GF-D8 (cell line): ENCODE measurements at regions not wholly inside any gene's neighbourhood (a gene's known extent, or its start where the extent isn't known, plus 50 kb on each side); places are given as distances from the start of the nearest gene placed in this dataset.
"Not testable (repeated sequence)": the region's sequence is repeated elsewhere in the genome, so short reads cannot be mapped to it uniquely, and the experiment has no call there.

Experiments used
- DNase-seq: peaks from one replicate; lab custom pipeline; 2025; lab: John Stamatoyannopoulos, UW

DNA sequence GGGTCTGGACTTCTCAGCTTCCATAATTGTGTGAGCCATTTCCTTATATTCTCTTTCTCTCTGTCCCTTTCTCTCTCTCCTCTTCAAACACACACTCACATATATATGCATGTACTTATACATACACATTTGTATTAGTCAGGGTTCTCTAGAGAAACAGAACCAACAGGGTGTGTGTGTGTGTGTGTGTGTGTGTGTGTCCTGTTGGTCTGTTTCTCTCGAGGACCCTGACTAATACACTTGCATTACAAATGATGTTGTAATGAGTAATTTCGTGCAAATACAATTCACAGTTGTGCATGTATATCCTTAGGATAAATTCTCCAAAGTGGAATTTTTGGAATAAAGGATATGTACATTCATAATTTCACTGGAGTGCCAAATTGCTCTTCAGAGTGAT lies 115.3 kb downstream of the NPIPB5 start:
- DNase-seq = no peak

DNA sequence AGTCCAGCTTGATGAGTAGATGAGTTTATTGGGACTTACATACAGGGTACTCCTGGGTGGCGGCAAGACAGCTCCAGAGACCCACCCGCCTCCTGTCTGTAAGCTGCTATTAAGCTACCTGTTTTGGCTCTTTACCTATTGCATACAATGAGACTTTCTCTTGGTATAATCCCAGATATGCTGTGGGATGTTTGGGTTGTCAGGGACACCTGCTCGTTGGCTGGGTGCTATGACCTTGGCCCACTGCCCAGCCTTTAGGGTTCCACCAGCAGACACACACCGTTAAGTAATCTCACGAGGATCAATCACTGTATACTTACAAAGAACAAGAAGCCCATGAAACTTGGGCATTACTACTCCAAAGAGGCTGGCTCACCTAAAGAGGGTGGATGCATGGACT lies 116.4 kb downstream of the NPIPB5 start:
- no peak for DNase-seq

DNA sequence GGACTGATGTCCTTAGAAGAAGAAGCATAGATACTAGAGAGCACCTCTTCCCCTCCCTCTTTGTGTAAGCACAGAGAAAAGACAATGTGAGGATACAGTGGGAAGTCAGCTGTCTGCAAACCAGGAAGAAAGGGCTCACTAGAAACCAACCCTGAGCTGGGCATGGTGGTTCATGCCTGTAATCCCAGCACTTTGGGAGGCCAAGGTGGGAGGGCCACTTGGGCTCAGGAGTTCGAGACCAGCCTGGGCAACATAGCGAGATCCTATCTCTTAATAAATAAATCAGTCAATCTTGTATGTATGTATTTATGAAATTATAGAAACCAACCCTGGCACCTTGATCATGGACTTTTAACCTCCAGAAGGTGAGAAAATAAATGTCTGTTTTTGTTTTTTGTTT lies 118.3 kb downstream of the NPIPB5 start:
- DNase-seq = no peak

DNA sequence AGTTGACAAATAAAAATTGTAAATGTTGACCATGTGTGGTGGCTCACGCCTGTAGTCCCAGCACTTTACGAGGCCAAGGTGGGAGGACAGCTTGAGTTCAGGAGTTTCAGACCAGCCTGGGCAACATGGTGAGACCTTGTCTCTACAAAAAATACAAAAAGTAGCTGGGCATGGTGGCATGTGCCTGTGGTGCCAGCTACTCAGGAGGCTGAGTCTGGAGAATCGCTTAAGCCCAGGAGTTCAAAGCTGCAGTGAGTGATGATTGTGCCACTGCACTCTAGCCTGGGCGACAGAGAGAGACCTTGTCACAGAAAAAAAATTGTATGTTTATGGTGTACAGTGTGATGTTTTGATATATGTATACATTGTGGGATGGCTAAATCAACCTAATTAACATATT lies 119.6 kb downstream of the NPIPB5 start:
- no peak for DNase-seq

DNA sequence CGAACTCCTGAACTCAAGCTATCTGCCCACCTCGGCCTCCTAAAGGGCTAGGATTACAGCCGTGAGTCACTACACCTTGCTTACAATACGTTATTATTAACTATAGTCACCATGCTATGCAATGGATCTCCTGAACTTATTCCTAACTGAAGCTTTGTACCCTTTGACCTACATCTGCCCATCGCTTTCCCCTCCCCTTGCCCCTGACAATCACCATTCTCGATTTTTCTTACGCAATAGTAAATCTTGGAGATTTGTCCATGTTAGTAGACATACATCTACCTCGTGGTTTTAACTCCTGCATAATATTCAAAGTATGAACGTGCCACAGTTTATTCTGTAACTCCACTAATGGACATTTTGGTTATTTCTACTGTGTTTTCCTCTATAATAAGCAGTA lies 120.6 kb downstream of the NPIPB5 start:
- DNase-seq = no peak

DNA sequence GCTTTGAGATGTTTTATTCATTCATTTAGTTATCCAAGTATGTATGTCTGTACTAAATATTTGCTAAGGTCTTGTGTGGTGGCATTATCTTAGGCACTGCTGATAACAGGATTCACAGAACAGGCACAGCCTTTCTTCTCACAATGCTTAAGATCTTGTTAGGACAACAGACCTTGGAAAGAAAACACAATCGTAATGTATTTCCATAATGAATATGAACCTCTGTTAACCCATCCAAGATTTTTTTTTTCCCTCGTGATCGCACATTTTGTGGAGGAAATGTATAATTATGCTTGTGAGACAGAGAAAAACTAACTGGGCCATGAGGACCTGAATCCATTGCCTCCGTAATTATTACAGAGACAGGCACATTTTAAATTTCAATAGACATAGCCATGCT lies 121.9 kb downstream of the NPIPB5 start:
- DNase-seq = no peak

DNA sequence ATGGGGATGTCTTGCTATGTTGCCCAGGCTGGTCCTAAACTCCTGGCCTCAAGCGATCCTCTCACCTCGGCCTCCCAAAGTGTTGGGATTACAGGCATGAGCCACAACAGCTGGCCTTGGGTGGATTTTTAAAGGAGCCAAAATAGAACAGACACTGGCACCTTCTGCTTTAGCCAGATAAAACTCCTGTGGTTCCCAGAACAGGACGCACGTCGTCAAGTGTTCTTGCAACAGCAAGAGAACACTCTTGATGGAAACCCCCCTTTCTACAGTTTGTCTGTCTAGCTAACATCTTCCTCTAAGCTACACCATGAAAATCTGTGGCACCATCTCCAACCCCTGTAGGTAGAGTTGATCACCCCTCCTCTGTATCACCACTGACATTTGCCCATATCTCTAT lies 122.6 kb downstream of the NPIPB5 start:
- no peak for DNase-seq

DNA sequence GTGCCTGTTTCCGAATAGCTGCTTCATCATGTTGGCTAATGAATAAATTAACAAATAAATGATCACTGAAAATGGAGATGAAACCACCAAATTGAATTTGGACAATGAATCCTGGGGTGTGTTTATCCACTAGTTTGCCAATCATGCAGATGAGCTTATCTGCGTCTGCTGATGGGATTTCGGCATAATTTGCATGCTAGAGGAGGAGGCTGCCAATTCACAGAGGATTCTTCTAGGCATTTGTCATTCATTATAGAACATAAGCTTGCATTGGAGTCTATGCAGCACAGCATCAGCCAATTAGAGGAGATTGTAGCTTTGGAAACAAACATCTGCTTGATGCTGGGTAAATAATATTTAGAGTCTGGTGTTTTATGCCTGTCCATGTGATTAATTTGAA lies 123.1 kb downstream of the NPIPB5 start:
- no peak for DNase-seq

DNA sequence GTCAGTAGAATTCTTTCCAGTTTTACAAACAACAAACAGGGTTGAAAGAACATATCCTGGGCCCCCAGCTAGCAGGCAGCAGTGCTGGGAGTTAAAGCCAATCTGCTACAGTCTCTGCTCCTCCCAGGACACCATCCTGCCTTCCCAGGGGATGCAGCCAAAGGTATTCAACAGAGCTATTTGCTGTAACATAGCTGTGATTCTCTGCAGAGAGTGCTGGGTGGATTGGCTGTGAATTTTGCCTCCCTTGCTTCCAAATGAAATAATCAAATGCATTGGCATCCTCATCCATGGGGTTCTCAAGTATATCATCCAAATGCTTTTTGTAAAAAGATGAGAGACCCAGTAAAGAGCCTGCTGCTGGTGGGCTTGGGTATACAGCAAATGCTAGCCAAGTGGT lies 124.3 kb downstream of the NPIPB5 start:
- no peak for DNase-seq

DNA sequence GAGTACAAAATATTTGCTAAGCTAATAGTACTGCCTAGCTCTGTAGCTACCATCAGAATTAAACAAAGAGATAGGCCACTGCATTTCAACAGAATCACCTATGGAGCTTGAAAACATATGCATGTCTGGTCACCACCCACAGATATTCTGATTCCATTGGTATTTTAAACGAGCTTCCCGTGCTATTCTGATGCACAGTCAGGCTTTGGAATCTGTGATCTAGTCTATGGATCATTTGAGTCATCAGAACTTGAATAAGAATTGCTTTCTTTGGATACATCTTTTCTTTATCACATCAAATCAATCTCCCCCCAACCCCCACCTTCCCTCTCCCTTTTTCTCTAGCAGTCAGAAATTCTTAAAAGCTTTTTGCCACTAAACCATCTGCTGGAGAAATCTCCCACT lies 124.7 kb downstream of the NPIPB5 start:
- DNase-seq = no peak

DNA sequence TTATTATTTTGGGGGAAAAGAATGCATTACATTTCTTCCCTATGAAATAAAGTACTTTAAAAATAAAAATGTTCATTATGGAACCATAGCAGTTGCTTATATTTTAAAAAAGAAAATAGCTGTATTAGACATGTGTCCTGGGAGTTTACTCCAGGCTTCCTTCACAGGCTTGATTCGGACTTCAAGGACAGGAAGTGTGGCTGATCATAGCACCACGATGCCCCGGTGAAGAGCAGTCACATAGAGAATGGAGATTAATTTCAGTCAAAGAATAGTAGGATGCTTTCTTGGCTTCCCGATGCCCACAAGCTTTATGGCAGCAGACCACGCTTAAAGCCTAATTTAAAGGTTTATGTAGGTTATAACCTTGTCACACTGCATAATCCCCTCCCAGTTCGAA lies 125.1 kb downstream of the NPIPB5 start:
- no peak for DNase-seq

DNA sequence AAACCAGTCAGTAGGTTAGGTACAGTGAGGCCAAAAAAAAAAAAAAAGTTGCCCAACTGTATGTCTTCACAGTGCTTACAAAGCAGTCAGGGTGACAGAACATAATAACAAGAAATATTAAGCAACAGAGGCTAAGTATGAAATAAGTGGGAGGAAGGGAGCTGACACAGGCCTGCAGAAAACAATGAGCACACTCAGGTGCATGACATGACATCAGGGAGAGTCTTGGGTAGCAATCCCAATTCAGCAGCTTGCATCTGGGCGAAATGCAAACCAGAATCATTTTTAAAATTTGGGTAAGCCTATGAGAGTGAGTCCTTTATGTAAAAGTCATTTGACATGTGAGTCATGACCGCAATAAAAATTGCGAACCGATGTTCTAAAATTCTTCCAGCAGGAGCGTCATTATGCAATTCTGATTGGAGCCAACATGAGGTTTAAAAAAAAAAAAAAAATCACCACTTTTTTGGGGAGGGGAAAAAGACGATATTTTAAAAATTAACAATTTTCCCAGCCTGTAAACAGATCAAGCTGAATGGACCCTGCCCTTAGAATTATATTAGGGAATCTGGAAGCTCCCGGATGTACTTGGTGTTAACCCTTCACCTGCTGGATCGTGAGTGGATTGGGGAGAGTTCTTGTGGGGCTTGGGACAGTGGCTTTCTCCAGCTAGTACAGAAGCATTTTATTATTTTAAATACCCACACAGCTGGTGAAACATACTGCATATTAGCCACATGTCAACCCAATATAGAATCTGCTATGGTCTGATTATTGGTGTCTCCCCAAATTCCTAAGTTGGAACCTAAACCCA lies 127.9 kb downstream of the NPIPB5 start:
- no peak for DNase-seq

DNA sequence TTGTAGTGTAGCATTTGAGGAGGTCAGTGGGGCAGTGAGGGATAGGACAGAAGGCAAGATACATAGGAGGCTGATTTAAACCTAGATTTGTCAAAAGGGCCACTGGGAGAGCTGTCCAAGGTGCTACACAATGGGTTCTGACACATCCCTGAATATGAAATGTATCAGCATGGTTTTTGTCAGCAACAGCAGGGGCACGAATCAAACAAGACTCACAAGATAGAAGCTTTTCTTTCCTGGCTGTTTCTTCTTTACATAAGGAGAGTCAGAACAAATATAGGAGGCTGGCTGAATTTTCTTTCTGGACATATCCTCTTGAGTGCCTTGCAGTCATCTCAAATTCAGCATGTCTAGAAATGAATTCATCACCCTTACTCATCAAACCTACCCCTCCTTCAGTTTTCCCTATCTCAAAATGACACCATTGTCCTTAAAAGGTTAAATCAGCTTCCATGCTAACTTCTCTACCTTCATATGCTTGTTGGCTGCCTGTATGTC lies 130.5 kb downstream of the NPIPB5 start:
- no peak for DNase-seq

DNA sequence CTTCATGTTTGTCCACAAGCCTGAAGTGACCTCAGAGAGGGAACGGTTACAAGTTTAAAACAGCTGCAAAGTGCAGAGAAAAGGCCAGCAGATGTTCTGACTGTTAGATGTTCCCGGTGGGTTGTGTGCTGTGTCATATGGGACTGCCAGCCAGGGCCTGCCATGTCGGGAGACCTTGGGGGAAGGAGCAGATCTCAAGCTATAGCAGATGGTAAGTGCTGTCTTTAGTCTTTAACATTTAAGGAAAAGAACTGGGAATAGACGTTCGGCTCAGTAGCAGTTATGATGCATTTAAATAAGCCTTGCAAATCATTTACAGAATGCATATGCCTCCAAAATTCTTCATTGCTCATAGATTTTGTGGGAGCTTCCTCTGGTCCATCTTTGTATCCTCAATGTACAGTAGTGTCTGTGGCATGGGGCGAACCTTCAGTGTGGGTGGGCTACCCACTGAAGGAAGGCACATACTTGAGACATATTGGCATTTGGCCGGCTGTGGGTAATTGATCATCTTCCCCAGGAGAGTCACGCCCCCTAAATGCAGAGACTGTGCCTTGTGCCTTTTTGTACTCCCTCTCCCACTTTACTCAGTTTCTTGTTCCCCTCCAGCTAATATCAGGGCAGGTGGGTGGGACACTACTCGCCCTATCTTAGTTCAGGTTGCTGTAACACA lies 131.9 kb downstream of the NPIPB5 start:
- no peak for DNase-seq

DNA sequence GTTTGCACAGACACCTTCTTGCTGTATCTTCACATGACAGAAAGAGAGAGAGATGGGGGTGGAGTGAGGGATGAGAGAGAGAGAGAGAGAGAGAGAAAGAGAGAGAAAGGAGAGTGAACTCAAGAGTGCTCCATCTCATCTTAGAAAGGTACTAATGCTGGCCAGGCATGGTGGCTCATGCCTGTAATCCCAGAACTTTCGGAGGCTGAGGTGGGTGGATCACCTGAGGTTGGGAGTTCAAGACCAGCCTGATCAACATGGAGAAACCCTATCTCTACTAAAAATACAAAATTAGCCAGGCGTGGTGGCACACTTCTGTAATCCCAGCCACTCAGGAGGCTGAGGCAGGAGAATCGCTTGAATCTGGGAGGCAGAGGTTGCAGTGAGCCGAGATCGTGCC lies 132.5 kb downstream of the NPIPB5 start:
- not testable (repeated sequence) for DNase-seq

DNA sequence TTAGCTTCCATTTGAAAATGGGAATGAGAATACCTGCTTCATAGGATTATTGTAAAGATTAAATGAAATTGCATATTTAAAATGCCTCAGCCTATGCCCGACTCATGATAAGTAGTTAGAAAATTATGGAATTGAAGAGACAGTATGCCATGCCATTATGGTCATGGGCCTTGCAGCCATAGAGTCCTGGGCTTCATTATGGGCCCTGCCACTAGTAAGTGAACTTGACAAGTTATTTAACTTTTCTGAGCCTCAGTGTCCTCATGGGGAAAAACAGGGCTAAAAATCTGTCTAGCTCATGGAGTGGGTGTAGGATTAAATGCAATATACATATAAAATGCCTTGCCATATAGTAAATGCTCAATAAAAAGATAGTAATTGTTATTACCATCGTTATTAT lies 133.2 kb downstream of the NPIPB5 start:
- no peak for DNase-seq

DNA sequence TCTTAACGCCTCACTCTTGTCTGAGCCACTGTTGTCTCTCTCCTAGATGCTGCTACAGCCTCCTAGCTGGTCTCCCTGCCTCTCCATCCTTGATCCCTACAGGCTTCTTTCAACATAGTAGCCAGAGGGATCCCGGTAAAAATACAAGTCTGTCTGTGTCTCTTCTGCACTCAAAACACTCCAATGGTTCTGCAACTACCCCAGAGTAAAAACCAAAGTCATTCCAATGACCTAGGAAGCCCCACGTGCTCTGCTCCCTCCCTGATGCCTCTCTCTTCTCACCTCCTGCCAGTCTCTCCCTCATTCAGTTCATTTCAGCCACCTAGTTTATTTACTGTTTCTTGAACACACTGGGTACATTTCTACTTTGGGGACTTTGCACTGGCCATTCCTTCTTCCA lies 135.2 kb downstream of the NPIPB5 start:
- no peak for DNase-seq

DNA sequence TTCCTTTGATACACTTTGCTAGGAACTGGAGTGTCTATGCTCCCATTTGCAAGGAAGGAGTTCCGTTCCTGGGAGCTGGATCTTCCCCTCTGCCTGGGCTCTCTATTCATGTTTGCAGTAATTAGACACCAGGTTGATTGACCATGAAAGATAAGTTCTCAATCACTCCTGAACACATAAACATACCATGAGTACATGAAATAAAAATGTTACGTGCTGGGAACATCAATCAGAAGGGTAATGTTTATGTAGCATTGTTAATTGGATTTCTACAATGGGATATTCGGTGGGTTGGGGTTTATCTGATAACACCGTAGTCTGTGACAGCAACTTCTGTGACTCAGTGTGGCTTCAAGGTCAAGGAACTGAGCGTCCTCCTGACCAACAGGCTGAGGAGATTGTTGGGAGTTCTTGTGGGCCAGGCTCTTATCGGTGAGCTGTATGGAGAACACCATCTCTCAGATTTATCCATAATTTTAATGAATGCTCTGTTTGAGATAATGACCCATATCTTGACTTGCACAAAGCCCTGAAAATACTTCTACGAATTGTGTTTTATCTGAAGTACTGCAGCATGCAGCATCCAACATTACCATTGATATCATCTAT lies 136.4 kb downstream of the NPIPB5 start:
- DNase-seq = no peak

DNA sequence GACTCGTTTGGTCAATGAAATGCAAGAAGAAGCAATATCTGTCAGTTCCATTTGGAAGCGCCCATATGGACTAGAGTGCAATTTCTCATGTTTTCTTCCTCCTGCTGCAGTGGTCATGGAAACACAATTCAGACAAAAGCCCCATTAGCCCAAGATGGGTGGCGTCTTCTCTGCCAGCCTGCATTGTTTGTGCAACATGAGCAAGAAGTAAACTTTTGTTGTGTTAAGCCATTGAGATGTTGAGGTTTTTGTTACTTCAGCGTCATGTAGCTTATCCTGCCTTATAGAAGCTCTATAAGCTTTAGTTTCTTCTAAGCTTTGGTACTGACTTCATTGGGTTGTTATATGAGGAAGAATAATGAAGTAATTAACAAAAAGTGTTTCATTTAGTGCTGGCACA lies 137.4 kb downstream of the NPIPB5 start:
- no peak for DNase-seq

DNA sequence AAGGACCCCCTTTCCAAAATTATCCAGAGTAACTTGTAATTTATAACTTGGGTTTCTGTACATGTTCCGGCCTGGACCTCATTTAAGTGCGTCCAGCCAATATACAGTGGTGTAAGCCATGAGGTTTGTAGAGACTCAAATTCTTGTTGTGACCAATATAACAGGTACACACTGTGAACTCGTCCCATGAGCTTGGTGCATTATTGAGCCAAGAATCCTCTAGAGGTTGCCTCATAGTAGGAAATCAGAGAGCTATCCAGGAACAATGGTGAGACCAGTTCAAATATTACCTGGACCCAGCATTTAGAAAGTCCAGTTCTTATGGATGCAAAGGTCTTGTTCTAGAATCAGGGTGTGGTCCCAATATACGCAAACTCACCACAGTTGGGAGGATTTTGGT lies 138.2 kb downstream of the NPIPB5 start:
- no peak for DNase-seq

DNA sequence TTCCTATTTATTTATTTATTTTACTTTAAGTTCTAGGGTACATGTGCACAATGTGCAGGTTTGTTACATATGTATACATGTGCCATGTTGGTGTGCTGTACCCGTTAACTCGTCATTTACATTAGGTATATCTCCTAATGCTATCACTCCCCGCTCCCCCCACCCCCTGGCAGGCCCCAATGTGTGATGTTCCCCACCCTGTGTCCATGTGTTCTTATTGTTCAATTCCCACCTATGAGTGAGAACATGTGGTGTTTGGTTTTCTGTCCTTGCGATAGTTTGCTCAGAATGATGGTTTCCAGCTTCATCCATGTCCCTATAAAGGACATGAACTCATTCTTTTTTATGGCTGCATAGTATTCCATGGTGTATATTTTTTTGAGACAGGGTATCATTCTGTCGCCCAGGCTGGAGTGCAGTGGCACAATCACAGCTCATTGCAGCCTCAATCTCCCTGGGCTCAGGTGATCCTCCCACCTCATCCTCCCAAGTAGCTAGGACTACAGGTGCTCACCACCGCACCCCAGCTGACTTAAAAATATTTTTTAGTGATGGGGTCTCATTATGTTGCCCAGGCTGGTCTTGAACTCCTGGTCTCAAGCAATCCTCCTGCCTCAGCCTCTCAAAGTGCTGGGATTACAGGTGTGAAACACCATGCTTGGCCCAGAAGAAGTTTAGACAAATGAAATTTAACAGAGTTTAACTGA lies 140.6 kb downstream of the NPIPB5 start:
- not testable (repeated sequence) for DNase-seq

DNA sequence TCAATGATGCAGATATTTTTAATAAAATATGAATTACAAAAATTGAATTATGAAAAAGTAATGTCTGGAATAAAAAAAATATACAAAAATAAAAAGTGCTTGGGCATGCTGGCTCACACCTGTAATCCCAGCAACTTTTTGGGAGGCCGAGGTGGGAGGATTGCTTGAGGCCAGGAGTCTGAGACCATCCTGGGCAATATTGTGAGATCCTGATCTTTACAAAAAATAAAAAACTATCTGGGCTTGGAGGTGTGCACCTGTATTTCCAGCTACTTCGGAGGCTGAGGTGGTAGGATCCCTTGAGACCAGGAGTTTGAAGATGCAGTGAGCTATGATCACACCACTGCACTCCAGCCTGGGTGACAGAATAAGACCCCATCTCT lies 141.8 kb downstream of the NPIPB5 start:
- DNase-seq = no peak

DNA sequence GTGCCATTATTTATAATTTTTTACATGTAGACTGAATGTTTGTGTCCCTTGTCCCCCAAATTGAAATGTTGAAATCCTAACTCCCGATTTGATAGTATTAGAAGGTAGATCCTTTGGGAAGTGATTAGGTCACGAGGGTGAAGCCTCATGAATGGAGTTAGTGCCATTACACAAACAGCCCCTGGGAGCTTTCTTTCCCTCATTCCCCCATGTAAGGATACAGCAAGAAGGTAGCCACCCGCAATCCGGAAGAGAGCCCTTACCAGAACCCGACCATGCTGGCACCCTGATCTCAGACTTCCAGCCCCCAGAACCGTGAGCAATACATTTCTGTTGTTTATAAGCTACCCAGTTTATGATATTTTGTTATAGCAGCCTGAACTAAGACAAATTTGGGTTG lies 143.2 kb downstream of the NPIPB5 start:
- no peak for DNase-seq
